Spleen (tissue), 11 donors: ENCODE measurements at regions not wholly inside any gene's neighbourhood (a gene's known extent, or its start where the extent isn't known, plus 50 kb on each side); places are given as distances from the start of the nearest gene placed in this dataset.

Experiments
- DNase-seq: peaks from one replicate; pipeline ENCODE4 v3.0.0-alpha.2; 2020
- H3K27ac ChIP-seq, 8 donors: fragments of 200-600 bp; sonication (generic) in 7 of 8; 1 replicate in 4 of 8; 2 replicates in 4 of 8; pipeline versions ENCODE4 v1.5.0 to v1.8.0; 2016 to 2021; ENCODE audit warnings: inconsistent platforms in 4 of 8, mild to moderate bottlenecking in 4 of 8, moderate library complexity in 1 of 8
- H3K27me3 ChIP-seq, 7 donors: fragments of 200-600 bp; sonication (generic) in 6 of 7; replicated peaks in 1 of 7; 1 replicate in 4 of 7; 2 replicates in 3 of 7; pipeline versions ENCODE4 v1.5.0 to v1.8.0; 2016 to 2021; ENCODE audit warnings: inconsistent platforms in 3 of 7, mild to moderate bottlenecking in 1 of 7
- H3K36me3 ChIP-seq, 6 donors: fragments of 200-600 bp; sonication (generic) in 5 of 6; 1 replicate in 4 of 6; 2 replicates in 2 of 6; pipeline versions ENCODE4 v1.5.0 to v1.8.0; 2016 to 2021; ENCODE audit warnings: inconsistent platforms in 2 of 6
- H3K4me1 ChIP-seq, 6 donors: fragments of 200-600 bp; sonication (generic) in 5 of 6; 1 replicate in 3 of 6; 2 replicates in 3 of 6; pipeline versions ENCODE4 v1.5.0 to v1.8.0; 2016 to 2021; ENCODE audit warnings: inconsistent platforms in 3 of 6
- H3K4me3 ChIP-seq, 8 donors: fragments of 200-600 bp; sonication (generic) in 7 of 8; 1 replicate in 4 of 8; 2 replicates in 4 of 8; pipeline versions ENCODE4 v1.5.0 to v1.8.0; 2016 to 2021; ENCODE audit warnings: inconsistent platforms in 4 of 8, mild to moderate bottlenecking in 4 of 8, moderate library complexity in 2 of 8
- H3K9me3 ChIP-seq, 8 donors: fragments of 200-600 bp; sonication (generic) in 7 of 8; 1 replicate in 4 of 8; 2 replicates in 4 of 8; pipeline versions ENCODE4 v1.5.0 to v1.8.0; 2016 to 2021; ENCODE audit warnings: inconsistent platforms in 4 of 8
- CTCF ChIP-seq, 11 experiments: fragments of 200-600 bp in 7 of 11; fragments of 450-650 bp in 4 of 11; sonication (generic) in 4 of 11; IDR thresholded peaks in 8 of 11; conservative IDR thresholded peaks in 3 of 11; 1 replicate in 7 of 11; 2 replicates in 4 of 11; pipeline versions ENCODE4 v1.4.0 to v1.8.0; 2016 to 2021; ENCODE audit warnings: antibody characterized with exemption in 11 of 11, inconsistent platforms in 4 of 11, mild to moderate bottlenecking in 1 of 11
- POLR2A ChIP-seq, 3 donors: fragments of 450-650 bp; IDR thresholded peaks; one replicate each; pipeline ENCODE4 v1.5.1; 2017; ENCODE audit warnings: antibody characterized with exemption in 3 of 3, mild to moderate bottlenecking in 1 of 3
- POLR2AphosphoS5 ChIP-seq, 3 donors: sonication (generic); formaldehyde crosslinking; IDR thresholded peaks; one replicate each; pipeline ENCODE4 v1.5.1; 2017; ENCODE audit warnings: antibody characterized with exemption in 3 of 3
- WGBS, 5 donors: extraction: QIAGEN DNeasy Blood & Tissue Kit in 3 of 5; methylation state at CpG; one replicate each; pipeline versions ENCODE4 v1.1.5 to v1.1.7; 2013 to 2018; 5-methylcytosine and 5-hydroxymethylcytosine counted together
- intact Hi-C: fragments of 100-400 bp; cut with DNase I; formaldehyde crosslinking; loops from one replicate; pipeline ENCODE4 v1.15.0; 2023; ENCODE audit warnings: low total_unique reads
- donor health status: healthy with polysubstance abuse.
- donor health status: DM: no; HTN: no; CAD: no; lungs with moderate emphysema.
- donor health status: DM: no; HTN: no; CAD: no.
- donor health status: Bipolar disorder and iron deficiency.
- donor health status: healthy.
- donor health status: DM: no; HTN: no; CAD: no.
- donor health status: DM: yes; HTN: yes; CAD: no.

- TF ChIP-seq POLR2A (IDR thresholded peaks at IDR 0.05): no peak
- no peak for TF ChIP-seq CTCF (IDR thresholded peaks at IDR 0.05 in 8 of 11, conservative IDR thresholded peaks at IDR 0.05 in 3 of 11)
- no peak for TF ChIP-seq POLR2AphosphoS5 (IDR thresholded peaks at IDR 0.05)
- intact Hi-C loops: no loop called here
- Histone ChIP-seq H3K9me3 (peaks cover 0 to 13% (median 0%) of the 10 kb centered on the region in 8 donors), H3K27ac (no peak overlapping the region), H3K27me3 (no peaks in the 10 kb centered on the region), H3K36me3 (no peaks in the 10 kb centered on the region), H3K4me3 (no peak overlapping the region), H3K4me1 (no peaks in the 10 kb centered on the region)
- WGBS, 5 donors: 53 to 70% (median 60%) methylated on average over 1 of the region's 1 CpG
- DNase-seq: no peak
Measured at GRCh38 chr13:103941506-103942140, 875.4 kb upstream of the SLC10A2 start.

- WGBS, 5 donors: 80 to 97% (median 87%) methylated on average over 4 of the region's 4 CpGs
- Histone ChIP-seq H3K27ac (no peak overlapping the region), H3K36me3 (no peaks in the 10 kb centered on the region), H3K27me3 (no peaks in the 10 kb centered on the region), H3K9me3 (peaks cover 0 to 39% (median 10%) of the 10 kb centered on the region in 8 donors), H3K4me1 (no peaks in the 10 kb centered on the region), H3K4me3 (no peak overlapping the region)
- no peak for TF ChIP-seq CTCF (IDR thresholded peaks at IDR 0.05 in 8 of 11, conservative IDR thresholded peaks at IDR 0.05 in 3 of 11)
- no peak for TF ChIP-seq POLR2AphosphoS5 (IDR thresholded peaks at IDR 0.05)
- no peak for TF ChIP-seq POLR2A (IDR thresholded peaks at IDR 0.05)
- intact Hi-C loops: no loop called here
- no peak for DNase-seq
Measured at GRCh38 chr13:103935117-103935516, 868.9 kb upstream of the SLC10A2 start.

- Histone ChIP-seq H3K27ac (no peak overlapping the region), H3K9me3 (peaks cover 0 to 27% (median 10%) of the 10 kb centered on the region in 8 donors), H3K4me3 (no peak overlapping the region), H3K27me3 (no peaks in the 10 kb centered on the region), H3K36me3 (no peaks in the 10 kb centered on the region), H3K4me1 (no peaks in the 10 kb centered on the region)
- TF ChIP-seq CTCF (IDR thresholded peaks at IDR 0.05 in 8 of 11, conservative IDR thresholded peaks at IDR 0.05 in 3 of 11) (no peak), POLR2AphosphoS5 (IDR thresholded peaks at IDR 0.05) (no peak), POLR2A (IDR thresholded peaks at IDR 0.05) (no peak)
- 91 to 97% (median 93%) methylated on average over 12 of the region's 12 CpGs for WGBS, 5 donors
- DNase-seq: no peak
- intact Hi-C loops: no loop called here
Measured at GRCh38 chr13:103931885-103932284, 865.7 kb upstream of the SLC10A2 start.

- no peak for DNase-seq
- Histone ChIP-seq H3K4me1 (no peaks in the 10 kb centered on the region), H3K36me3 (no peaks in the 10 kb centered on the region), H3K4me3 (no peak overlapping the region), H3K27me3 (no peaks in the 10 kb centered on the region), H3K9me3 (peaks cover 0 to 24% (median 10%) of the 10 kb centered on the region in 8 donors), H3K27ac (no peak overlapping the region)
- intact Hi-C loops: no loop called here
- TF ChIP-seq CTCF (IDR thresholded peaks at IDR 0.05 in 8 of 11, conservative IDR thresholded peaks at IDR 0.05 in 3 of 11) (no peak), POLR2AphosphoS5 (IDR thresholded peaks at IDR 0.05) (no peak), POLR2A (IDR thresholded peaks at IDR 0.05) (no peak)
- 65 to 86% (median 78%) methylated on average over 3 of the region's 3 CpGs for WGBS, 5 donors
Measured at GRCh38 chr13:103931331-103931845, 865.2 kb upstream of the SLC10A2 start.
